CD14-positive monocyte (primary cell): ENCODE measurements at regions not wholly inside any gene's neighbourhood (a gene's known extent, or its start where the extent isn't known, plus 50 kb on each side); places are given as distances from the start of the nearest gene placed in this dataset.
A peak's percentile ranks its signal among the peaks of the same experiment; 100 is the strongest.

Experiments used
- DNase-seq, 3 donors: peaks; one replicate each; pipeline ENCODE4 v3.0.0-alpha.2; 2011 to 2022
- H2AFZ ChIP-seq: 2 replicates; pipeline ENCODE4 v1.6.0; 2012; ENCODE audit warnings: mild to moderate bottlenecking, low read depth, low read length, inconsistent platforms; ENCODE audit not compliant: insufficient read depth, poor library complexity, severe bottlenecking
- H3K27ac ChIP-seq, 2 donors: 1 replicate in 1 of 2; 2 replicates in 1 of 2; pipeline ENCODE4 v1.5.1; 2012 to 2013; ENCODE audit warnings: low read length in 2 of 2, control low read depth in 1 of 2, inconsistent platforms in 1 of 2, low read depth in 1 of 2, mild to moderate bottlenecking in 1 of 2
- H3K27me3 ChIP-seq, 2 donors: one replicate each; pipeline versions ENCODE4 v1.6.0 to v1.6.1; 2011 to 2013; ENCODE audit warnings: low read length in 2 of 2; ENCODE audit not compliant: control insufficient read depth in 2 of 2, insufficient read depth in 2 of 2
- H3K36me3 ChIP-seq, 2 donors: replicated peaks in 1 of 2; 1 replicate in 1 of 2; 2 replicates in 1 of 2; pipeline versions ENCODE4 v1.5.1 to v1.6.1; 2012 to 2013; ENCODE audit warnings: low read length in 2 of 2, control low read depth in 1 of 2, inconsistent platforms in 1 of 2, mild to moderate bottlenecking in 1 of 2; ENCODE audit not compliant: insufficient read depth in 2 of 2, control insufficient read depth in 1 of 2
- H3K4me1 ChIP-seq, 2 donors: 1 replicate in 1 of 2; 2 replicates in 1 of 2; pipeline versions ENCODE4 v1.5.1 to v1.6.1; 2012 to 2013; ENCODE audit warnings: low read length in 2 of 2, control low read depth in 1 of 2, inconsistent platforms in 1 of 2, mild to moderate bottlenecking in 1 of 2, moderate library complexity in 1 of 2; ENCODE audit not compliant: insufficient read depth in 2 of 2, control insufficient read depth in 1 of 2
- H3K4me2 ChIP-seq: replicated peaks from 2 replicates; pipeline ENCODE3; 2012; ENCODE audit warnings: low read length, moderate library complexity, mild to moderate bottlenecking; ENCODE audit not compliant: poor library complexity, severe bottlenecking; ENCODE audit errors: extremely low read depth
- H3K4me3 ChIP-seq, 3 experiments: fragments of 200-600 bp in 1 of 3; sonication (generic) in 1 of 3; replicated peaks in 1 of 3; 1 replicate in 2 of 3; 2 replicates in 1 of 3; pipeline ENCODE4 v1.5.1; 2011 to 2013; ENCODE audit warnings: low read length in 3 of 3, mild to moderate bottlenecking in 3 of 3, control low read depth in 2 of 3, low read depth in 2 of 3, inconsistent platforms in 1 of 3, moderate library complexity in 1 of 3
- H3K79me2 ChIP-seq: 2 replicates; pipeline ENCODE4 v1.6.0; 2012; ENCODE audit warnings: mild to moderate bottlenecking, control low read depth, inconsistent platforms, low read length, moderate library complexity; ENCODE audit not compliant: insufficient read depth
- H3K9ac ChIP-seq: 2 replicates; pipeline ENCODE4 v1.6.0; 2017; ENCODE audit warnings: low read length, mild to moderate bottlenecking; ENCODE audit not compliant: insufficient read depth, poor library complexity, severe bottlenecking
- H3K9me3 ChIP-seq, 2 donors: replicated peaks in 1 of 2; 1 replicate in 1 of 2; 2 replicates in 1 of 2; pipeline versions ENCODE4 v1.5.1 to v1.6.1; 2012 to 2013; ENCODE audit warnings: low read length in 2 of 2, control low read depth in 1 of 2; ENCODE audit not compliant: control insufficient read depth in 1 of 2, insufficient read depth in 1 of 2
- H4K20me1 ChIP-seq: 2 replicates; pipeline ENCODE4 v1.6.0; 2012; ENCODE audit warnings: mild to moderate bottlenecking, low read length, control low read depth, moderate library complexity; ENCODE audit not compliant: insufficient read depth
- H3K27ac Mint-ChIP-seq, 7 donors: one replicate each; pipeline ENCODE4 v1.8.0; 2020; ENCODE audit warnings: mild to moderate bottlenecking in 7 of 7, mixed read lengths in 7 of 7, moderate library complexity in 6 of 7, inconsistent platforms in 2 of 7
- H3K27me3 Mint-ChIP-seq, 3 donors: one replicate each; pipeline ENCODE4 v1.8.0; 2021 to 2022; ENCODE audit warnings: low read depth in 3 of 3, mild to moderate bottlenecking in 3 of 3, mixed read lengths in 3 of 3, moderate library complexity in 3 of 3, inconsistent platforms in 1 of 3
- H3K36me3 Mint-ChIP-seq, 2 donors: one replicate each; pipeline ENCODE4 v1.8.0; 2020; ENCODE audit warnings: mixed read lengths in 2 of 2, inconsistent platforms in 1 of 2, mild to moderate bottlenecking in 1 of 2
- H3K4me1 Mint-ChIP-seq: one replicate; pipeline ENCODE4 v1.8.0; 2020; ENCODE audit warnings: mild to moderate bottlenecking, mixed read lengths
- H3K4me3 Mint-ChIP-seq, 2 donors: one replicate each; pipeline ENCODE4 v1.8.0; 2020; ENCODE audit warnings: mild to moderate bottlenecking in 2 of 2, mixed read lengths in 2 of 2, moderate library complexity in 1 of 2
- H3K9me3 Mint-ChIP-seq, 7 donors: one replicate each; pipeline ENCODE4 v1.8.0; 2020 to 2022; ENCODE audit warnings: mixed read lengths in 7 of 7, mild to moderate bottlenecking in 6 of 7, moderate library complexity in 6 of 7, inconsistent platforms in 2 of 7
- CTCF ChIP-seq: fragments of 200-600 bp; IDR thresholded peaks from one replicate; pipeline ENCODE4 v1.8.0; 2022; ENCODE audit warnings: antibody characterized with exemption, mild to moderate bottlenecking
- WGBS: methylation state at CpG from one replicate; pipeline ENCODE4 v1.1.5; 2013; ENCODE audit warnings: missing lambda C conversion rate; ENCODE audit not compliant: insufficient coverage; 5-methylcytosine and 5-hydroxymethylcytosine counted together
- intact Hi-C, 2 donors: fragments of 100-400 bp; cut with micrococcal nuclease; formaldehyde crosslinking; loops; one replicate each; pipeline versions ENCODE4 v1.15.0 to v1.15.1; 2023

- Mint-ChIP-seq H3K4me1 (peaks cover 2% of the 10 kb centered on the region), H3K9me3 (peaks cover 0 to 5% (median 0%) of the 10 kb centered on the region in 7 donors), H3K36me3 (no peaks in the 10 kb centered on the region), H3K27me3 (peaks cover 0 to 2% (median 0%) of the 10 kb centered on the region in 3 donors), H3K4me3 (no peak overlapping the region), H3K27ac (no peak overlapping the region)
- no peak for DNase-seq
- no peaks in the 10 kb centered on the region for H3K9me3 ChIP-seq
- no peak overlapping the region for H2AFZ ChIP-seq
- TF ChIP-seq CTCF = no peak
- no peaks in the 10 kb centered on the region for H3K36me3 ChIP-seq
- H3K9ac ChIP-seq = no peak overlapping the region
- H3K79me2 ChIP-seq = no peaks in the 10 kb centered on the region
- H3K4me3 ChIP-seq = no peak overlapping the region
- H4K20me1 ChIP-seq = no peaks in the 10 kb centered on the region
- intact Hi-C loops = no loop called here
- no peaks in the 10 kb centered on the region for H3K27me3 ChIP-seq
- WGBS = 100% methylated on average over 1 of the region's 3 CpGs
- no peak overlapping the region for H3K27ac ChIP-seq
- no peak overlapping the region for H3K4me2 ChIP-seq
- no peaks in the 10 kb centered on the region for H3K4me1 ChIP-seq
Measured at GRCh38 chr5:57932761-57933160, 450.1 kb upstream of the ACTBL2 start.

- Histone ChIP-seq H3K4me3 (no peak overlapping the region), H3K27ac (no peak overlapping the region), H3K9ac (no peak overlapping the region), H3K36me3 (no peaks in the 10 kb centered on the region), H3K9me3 (no peaks in the 10 kb centered on the region), H3K79me2 (no peaks in the 10 kb centered on the region), H3K27me3 (no peaks in the 10 kb centered on the region), H4K20me1 (no peaks in the 10 kb centered on the region), H3K4me1 (no peaks in the 10 kb centered on the region), H2AFZ (no peak overlapping the region), H3K4me2 (no peak overlapping the region)
- no CpG with 5 or more reads among the region's 1 CpG for WGBS
- DNase-seq = peak in 1 of 3 donors; percentile 5
- peaks cover 0 to 7% (median 0%) of the 10 kb centered on the region in 7 donors for H3K9me3 Mint-ChIP-seq
- H3K27me3 Mint-ChIP-seq = peaks cover 0 to 2% (median 0%) of the 10 kb centered on the region in 3 donors
- TF ChIP-seq CTCF = no peak
- H3K27ac Mint-ChIP-seq = no peak overlapping the region
- H3K4me1 Mint-ChIP-seq = peaks cover 2% of the 10 kb centered on the region
- no peak overlapping the region for H3K4me3 Mint-ChIP-seq
- intact Hi-C loops = no loop called here
- no peaks in the 10 kb centered on the region for H3K36me3 Mint-ChIP-seq
Measured at GRCh38 chr5:57931807-57932206, 449.2 kb upstream of the ACTBL2 start.
